Epidermal melanocyte (primary cell): ENCODE measurements at regions not wholly inside any gene's neighbourhood (a gene's known extent, or its start where the extent isn't known, plus 50 kb on each side); places are given as distances from the start of the nearest gene placed in this dataset.

ENCODE experiments used
- DNase-seq: peaks from one replicate; pipeline ENCODE4 v3.0.0; 2011; ENCODE audit warnings: low spot score; ENCODE audit not compliant: insufficient read length

DNA sequence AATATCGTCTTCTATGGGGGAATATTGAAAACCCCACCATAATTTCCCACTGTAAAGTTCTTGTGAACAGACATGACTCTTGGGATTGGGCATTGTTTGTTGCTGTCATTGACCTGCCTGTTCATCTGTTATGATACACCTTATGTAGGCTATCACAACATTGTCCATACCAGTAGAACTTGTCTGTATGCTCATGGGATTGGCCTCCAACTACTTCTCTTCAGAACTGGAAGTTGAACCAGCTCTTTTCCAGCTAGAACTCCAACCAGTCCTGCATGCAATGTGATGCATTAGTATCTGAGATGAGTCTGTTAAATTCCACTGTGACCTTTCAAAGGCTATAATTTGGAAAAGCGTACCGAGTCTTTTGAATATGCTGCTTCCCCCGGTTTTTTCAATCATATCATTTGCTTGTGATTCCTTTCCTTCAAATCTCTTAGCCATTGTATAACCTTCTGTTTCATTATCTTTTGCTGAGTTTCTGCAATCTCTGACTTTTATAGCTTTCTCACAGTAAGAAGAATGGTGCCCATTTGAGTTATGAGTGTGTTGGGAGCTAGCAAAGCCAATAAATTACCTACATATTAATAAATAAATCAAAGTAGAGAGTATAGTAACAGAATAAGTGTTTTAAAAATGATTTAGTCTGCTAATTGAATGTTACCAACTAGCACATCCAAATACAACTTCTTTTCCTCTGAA lies 101.9 kb downstream of the PLK2 start:
- no peak for DNase-seq

DNA sequence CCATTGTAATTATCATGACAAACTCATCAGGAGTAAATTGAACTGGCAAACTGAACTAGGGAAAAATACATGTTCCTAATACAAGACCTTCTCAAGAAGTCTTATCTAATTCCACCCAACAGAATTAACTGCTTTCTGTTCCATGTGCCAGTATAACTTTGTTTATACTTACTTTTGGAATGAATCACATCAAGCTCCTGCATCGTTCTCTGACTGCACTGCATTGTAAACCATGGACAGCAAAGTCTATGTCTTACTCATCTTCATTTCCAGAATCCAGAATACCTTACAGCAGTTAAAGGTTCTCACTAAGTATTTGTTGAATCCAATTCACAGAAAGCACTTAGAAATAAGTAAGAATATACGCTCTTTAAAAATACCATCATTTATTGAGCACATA lies 102.8 kb downstream of the PLK2 start:
- DNase-seq, result no peak

DNA sequence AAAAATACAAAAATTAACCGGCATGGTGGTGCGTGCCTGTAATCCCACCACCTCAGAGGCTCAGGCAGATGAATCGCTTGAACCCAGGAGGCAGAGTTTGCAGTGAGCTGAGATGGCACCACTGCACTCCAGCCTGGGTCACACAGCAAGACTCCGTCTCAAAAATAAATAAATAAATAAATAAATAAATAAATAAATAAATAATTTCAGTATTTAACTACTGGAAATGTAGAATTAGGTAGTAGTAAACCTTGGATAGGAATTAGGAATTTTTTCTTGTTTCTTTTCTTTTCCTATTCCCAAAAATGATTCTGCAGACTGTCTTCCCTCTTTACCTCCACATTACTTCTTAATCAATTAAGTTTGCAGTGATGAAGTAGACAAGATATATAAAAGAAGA lies 103.2 kb downstream of the PLK2 start:
- no peak for DNase-seq

DNA sequence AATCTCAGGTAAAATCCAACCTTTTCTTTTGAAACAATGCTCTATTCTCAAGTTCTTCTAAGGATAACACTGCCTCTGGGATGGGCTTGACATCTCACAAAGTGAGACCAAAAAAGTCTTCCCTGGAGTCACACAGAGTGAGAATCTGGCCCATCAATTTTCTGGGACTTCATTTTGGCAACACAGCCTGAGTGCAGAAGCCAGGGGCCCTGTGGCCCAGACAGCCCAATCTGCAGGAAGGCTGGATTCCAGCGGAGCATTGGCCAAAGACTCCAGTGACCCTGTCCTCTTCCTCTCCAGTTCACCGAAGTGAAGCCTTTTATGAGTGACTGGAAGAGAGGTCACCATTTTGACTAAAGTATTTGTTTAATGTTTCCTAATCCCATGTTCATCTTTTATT lies 105.1 kb downstream of the PLK2 start:
- DNase-seq, result no peak

DNA sequence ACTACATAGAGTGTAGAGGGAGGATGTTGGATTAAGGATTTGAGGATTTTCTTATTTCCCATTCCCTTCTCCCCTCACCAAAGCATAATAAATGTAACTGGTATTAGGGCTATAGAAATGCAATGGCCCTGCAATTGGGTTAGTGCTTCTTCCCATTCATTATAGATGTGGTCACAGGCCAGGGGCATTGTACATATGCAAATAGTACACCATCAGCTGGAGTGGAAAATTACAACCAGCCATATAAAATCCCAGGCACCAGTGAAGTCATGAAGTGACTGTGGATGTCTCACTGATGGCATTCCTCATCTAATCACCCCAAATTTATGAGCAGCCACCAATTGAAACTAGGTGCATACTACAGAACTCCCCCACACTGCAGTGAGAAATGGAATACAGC lies 105.9 kb downstream of the PLK2 start:
- no peak for DNase-seq

DNA sequence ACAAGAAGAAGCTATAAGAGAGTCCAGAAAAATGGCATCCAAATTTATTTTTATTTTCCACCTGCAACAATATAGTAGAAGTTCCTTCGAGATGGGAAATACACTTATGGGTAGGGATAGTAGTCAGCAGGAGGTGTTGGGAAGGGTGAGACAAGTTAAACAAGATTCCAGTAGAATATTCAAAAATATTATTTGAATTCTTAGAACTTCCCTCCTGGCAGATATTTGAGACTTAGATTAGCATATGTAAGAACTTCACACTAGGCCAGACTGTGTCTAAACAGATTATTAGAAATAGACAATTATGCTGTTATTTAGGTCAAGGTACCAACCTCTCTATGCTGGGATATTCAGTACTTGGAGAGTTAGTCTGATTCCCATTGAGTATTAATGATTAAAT lies 108.7 kb downstream of the PLK2 start:
- DNase-seq, result no peak

DNA sequence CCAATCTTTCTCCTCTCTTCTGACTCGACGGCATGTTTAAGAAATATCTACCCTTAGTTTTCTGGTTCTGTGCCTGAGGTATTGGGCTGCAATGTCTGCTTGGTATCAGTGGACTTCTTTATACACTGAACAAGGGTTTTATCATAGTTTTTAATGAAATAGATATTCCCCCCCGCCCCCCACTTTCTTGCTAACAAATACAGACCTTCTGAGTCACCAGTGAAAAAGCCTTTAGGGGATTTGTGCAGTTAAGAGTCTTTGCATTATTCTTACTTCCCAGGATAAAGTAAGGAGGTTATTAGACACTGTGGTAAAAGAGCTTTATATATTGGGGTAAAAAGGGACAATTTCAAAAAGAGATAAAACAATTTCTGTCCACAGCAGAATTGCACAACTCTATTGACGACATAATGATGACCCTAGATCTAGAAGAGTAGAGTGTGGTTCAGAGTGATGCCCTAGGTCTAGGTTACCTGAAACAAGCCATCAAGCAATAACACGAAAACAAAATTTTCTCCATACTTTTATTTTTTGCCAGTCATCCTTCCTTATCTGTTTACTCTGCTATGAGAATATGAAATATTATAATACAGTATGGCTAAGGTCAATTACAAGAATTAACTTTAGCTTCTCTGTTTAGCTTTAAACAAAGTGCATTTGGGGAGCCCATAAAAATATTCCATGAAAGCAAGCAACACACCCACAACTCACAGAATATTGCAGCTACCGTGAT lies 110.7 kb downstream of the PLK2 start:
- no peak for DNase-seq

DNA sequence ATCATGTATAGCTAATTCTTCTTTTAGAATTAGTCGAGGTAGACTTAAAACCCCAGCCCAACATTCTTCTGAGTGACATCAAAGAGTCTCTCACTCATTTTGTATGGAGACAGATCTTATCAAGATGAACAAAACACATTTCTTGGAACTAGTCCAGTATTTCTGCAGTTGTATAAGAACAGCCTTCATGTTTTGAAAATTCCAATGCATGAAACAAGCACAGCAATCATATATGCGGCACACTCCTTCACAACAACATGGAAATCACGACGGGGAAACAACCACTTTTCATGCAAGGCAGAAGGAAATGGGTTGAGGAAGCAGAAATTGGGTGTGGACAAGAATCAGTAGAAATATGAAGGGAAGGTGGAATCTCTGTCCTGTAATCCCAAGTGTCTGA lies 113.8 kb downstream of the PLK2 start:
- no peak for DNase-seq

DNA sequence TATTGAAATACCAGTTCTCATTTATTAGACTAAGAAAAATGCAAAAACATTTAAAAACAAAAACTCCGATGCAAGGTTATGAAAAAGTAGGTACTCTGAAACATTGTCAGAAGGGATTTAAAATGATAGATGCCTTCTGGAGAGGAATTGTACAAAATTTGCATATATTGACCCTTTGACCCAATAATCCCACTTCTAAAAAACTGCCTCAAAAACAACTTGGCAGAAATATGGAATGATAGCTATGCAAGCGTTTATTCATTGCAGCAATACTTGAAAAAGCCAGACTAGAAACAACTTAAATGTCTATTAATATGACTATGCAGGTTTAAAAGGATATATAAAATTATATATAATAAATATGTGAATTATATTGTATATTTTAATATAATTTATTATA lies 118.4 kb downstream of the PLK2 start:
- no peak for DNase-seq

DNA sequence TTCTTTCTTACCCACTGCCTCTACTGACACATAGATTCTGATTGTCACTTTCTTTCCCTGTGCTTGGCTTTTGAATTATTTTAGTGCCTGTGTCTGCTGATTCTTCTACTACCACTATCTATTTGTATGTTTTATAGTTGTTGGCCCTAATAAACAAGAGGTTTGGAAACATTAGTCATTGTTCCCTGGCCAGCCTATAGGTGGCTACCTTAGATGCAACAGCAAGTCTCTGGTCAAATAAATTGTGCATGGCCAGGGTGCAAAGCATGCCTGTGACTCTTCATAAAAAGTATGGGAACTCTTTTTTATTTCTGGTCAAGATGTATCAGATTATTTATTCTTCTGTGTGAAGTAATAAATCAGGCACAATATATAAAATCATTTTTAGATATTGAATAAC lies 124.4 kb downstream of the PLK2 start:
- no peak for DNase-seq

DNA sequence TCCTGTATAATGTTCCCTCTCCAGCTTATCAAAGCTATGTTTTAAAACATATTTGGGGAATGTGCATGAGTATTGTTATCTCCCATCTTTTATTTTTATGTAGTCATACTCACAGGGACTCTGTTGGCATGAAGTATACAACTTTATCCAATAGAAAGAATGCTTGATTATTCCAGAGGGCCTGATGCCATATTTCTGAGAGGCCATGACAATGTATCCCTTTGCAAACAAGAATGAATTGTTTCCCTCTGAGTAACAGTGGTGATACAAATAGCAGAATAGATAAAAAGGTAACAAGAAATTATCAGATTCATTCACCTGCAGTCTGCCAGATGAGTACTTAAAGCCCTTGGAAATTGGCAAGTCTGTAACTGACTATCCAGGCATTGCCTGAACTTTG lies 125.9 kb downstream of the PLK2 start:
- DNase-seq, result no peak

DNA sequence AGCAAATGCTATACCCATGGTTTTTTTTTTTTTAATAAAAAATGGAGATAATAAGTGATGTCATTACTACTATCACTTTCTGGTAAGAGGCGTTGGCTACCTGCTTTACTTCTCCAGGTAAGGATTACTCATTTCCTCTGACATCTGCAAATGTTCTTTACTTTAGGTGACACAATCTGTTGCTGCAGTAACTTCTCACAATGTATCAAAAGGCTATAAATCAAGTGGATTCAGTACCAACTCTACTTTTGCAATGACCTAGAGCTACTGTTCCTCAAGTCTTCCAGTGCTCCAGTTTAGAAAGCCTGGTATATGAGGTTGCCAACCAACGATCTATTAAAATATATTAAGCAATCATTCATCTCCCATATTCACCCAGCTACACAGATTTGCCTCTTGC lies 129.1 kb downstream of the PLK2 start:
- no peak for DNase-seq

DNA sequence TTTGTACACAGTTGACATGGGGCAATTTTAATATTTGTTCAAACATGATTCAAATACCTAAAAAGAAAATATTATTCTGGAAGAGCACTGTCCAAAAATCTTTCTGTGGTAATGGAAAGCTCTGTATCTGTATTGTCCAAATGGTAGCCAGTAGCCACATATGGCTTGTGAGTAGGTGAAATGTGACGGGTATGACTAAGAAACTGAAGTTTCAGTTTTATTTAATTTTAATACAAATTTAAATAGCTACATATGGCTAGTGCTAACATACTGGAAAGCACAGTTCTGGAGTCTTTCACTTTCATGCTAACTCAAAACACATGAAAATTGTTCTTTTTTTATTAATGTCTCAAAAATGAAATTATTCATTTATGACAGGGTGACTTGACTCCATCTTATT lies 132.6 kb downstream of the PLK2 start:
- DNase-seq, result no peak

DNA sequence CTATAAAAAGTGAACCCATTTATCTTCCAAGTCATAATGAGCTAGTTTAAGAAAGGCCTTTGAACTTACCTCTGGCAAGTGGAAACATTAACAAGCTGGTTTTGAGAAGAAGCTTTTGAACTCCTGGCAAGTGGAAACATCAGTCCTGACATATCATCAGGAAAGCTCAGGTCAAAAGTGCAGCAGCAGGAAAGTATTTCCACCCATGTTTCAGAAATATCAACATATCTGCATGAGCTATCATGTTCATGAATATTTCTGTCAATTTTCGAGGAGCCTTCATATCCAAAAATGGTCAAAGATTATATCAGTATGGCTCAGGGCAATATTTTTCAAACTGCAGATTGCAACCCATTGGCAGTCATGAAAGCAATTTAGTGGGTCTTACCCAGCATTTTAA lies 133.9 kb downstream of the PLK2 start:
- DNase-seq, result no peak

DNA sequence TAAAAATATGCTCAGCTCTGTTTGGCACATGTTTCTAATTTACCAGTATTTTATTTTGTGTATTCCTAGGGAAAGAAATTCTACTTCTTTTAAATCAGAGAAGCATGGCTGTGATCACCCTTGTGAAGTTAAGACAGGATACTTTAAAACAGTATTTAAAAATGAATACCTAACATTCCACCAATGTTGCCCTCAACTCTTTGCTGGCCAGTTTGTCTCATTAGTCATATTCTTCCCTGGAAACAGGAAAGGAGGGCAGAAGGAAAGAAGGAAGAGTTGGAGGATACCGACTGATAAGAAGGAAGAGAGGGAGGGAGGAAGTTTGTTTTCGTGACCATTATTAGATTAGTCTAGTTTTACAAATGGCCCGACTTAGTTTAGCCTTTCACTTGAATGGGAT lies 137.4 kb downstream of the PLK2 start:
- no peak for DNase-seq

DNA sequence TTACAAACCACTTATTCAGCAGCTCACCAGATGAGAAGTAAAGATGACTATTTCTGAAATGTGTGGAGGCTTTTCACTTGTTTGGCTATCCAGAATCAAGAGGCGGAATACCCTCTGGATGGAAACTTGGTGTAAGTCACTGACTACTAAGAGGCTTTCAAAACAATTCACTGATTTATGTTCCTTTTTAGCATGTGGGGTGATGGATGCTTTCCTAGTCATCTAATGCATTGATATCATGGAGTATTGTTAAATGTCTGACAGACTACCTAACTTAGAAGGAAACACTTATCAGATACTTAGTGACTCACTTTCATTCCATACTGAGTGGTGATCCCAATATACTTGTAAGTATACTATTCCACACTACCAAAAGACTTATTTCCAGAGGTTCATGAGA lies 141.4 kb downstream of the PLK2 start:
- DNase-seq, result no peak

DNA sequence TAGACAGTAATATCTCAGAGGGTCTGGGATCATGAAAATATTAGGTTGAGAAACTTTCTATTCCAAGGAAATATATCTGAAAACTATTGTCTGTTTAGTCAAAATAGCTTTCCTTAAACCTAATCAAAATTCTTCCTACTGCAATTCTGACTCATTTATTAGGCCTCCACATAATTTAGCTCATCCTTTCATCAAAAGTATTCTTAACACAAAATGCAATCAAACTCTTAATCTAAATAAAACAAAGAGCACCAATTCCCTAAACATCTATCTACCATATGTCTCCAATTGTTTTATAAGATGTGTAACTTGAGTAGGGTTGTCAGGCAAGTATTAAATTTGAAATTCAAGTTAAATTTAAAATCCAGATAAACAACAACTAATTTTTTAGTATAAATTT lies 142.1 kb downstream of the PLK2 start:
- no peak for DNase-seq

DNA sequence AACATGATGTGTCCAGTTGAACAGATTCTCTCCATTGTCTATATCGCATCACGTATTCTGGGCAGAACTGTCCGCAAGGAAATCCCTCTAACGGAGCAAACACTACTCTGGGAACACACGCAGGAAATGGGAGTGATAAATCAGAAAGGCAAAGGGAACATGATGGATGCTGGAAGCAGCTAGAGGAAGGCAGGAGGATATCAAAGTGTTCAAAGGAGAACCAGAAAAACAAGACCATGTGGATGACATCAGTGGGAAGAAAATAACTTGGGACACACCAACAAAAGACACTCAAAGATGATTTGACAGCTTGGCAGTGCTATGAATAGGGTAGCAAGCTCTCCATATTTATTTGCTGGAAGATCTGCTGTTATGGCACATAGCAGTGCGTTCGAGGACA lies 142.9 kb downstream of the PLK2 start:
- no peak for DNase-seq

DNA sequence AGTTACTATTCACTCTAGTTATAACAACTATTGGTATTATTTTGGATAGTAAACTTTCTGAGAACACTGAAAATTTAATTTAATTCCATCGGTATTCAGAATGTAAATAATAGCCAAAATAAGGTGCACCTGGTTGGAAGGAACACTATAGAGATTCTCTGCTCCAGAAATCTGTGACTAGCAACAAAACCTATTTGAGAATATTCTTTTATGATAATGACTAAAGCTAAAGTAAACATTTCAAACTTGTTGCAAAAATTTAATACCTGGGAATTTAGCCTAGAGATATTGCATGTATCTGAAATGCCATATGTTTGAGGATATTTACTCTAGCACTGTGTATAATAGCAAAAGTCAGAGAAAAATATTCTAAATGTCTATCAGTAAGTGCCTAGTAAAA lies 144.1 kb downstream of the PLK2 start:
- no peak for DNase-seq

DNA sequence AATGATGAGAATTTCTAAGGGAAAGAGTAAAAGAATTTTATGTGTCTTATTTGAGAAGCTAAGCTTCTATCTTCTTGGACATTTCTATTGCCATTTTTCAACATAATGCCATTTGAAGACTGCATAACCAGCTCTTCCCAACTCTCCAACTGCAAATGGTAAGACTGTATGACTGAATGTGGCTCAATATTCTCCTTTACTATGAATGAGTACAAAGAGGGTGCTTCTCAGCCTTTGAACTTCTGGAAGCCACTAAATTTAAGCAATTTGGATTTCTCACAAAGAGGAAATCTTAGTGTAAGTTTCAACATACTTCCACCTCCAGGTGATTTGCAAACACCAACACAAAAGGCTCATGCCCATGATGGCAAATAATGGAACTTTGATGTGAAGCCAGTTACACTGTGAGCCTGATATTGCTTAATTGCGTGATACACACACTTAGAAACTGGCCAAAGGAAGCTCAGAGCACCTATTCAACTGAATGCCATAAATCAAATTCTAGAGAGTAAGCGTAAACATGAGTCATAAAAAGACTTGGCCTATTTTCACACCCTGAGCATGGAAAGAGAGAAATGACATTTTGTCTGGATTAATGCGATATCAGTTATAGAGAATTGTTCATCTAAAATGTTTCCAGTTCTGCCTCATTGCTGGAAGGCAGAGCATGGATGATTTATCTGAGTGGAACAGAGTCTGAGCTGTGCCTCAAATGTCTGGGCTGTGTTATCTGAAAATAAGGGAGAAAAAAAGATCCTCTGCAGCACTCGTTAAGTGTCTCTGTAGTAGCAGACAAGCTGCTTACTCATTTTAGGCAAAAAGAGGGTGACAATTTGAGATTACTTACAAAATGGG lies 145.3 kb downstream of the PLK2 start:
- DNase-seq, result no peak

DNA sequence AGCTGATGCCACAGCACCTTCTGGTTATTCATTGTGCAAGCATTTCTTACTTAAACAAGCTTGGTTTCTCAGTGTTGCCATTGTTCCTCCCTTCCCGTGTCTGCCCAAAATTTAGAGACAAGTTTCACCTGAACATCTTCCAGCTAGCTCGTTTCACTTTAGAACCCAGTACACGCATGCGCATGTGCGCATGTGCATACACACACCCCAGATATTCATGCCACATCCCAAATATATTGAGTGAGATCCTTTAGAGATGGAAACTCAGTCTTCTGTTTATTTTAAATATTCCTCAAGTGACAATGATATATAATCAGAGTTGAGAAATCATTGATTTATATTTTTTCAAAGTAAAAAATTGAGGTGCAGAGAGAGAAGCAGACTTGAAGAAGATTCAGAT lies 147.6 kb downstream of the PLK2 start:
- no peak for DNase-seq

DNA sequence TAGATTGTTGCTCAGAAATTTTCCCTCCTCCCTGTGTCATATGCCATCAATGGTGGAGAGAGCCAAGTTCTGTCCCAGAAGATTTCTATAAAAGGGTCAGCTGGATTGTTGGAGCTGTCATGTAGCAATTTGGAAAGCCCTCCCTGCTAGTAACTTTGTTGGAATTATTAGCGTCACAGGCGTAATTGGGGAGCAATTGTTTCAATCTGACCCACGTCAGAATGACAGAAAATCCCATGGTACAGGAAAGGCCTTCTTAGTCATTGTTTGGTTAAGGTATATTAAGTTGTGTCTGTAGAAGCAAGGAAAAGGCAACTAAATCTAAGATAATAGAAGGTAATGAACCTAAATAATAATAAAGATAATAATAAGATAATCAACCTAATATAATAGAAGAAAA lies 148.4 kb downstream of the PLK2 start:
- DNase-seq, result no peak
